Astrocyte (in vitro differentiated cells and primary cell): ENCODE measurements at regions not wholly inside any gene's neighbourhood (a gene's known extent, or its start where the extent isn't known, plus 50 kb on each side); places are given as distances from the start of the nearest gene placed in this dataset.

Experiments
- CTCF ChIP-seq: IDR thresholded peaks from 2 replicates; pipeline ENCODE4 v1.5.1; 2011; ENCODE audit warnings: low read depth, mild to moderate bottlenecking, inconsistent platforms, low read length, moderate library complexity; ENCODE audit not compliant: insufficient read depth
- EZH2 ChIP-seq: IDR thresholded peaks from 2 replicates; pipeline ENCODE4 v1.6.1; 2012; ENCODE audit warnings: mild to moderate bottlenecking, low read length, inconsistent platforms; ENCODE audit not compliant: insufficient read depth

GRCh38 chr9:82780017-82780416 is 282.9 kb downstream of the RASEF start:
- TF ChIP-seq CTCF (no peak), EZH2 (no peak)
